Duodenal mucosa (tissue), 2 donors: ENCODE measurements at regions not wholly inside any gene's neighbourhood (a gene's known extent, or its start where the extent isn't known, plus 50 kb on each side); places are given as distances from the start of the nearest gene placed in this dataset.

Experiments
- H3K27ac ChIP-seq: one replicate; pipeline ENCODE4 v1.7.0; 2013; ENCODE audit warnings: low read depth, low read length
- H3K27me3 ChIP-seq, 2 donors: one replicate each; pipeline ENCODE4 v1.7.0; 2013; ENCODE audit warnings: low read length in 2 of 2, control low read depth in 1 of 2; ENCODE audit not compliant: insufficient read depth in 2 of 2, control insufficient read depth in 1 of 2
- H3K36me3 ChIP-seq, 2 donors: one replicate each; pipeline ENCODE4 v1.7.0; 2013; ENCODE audit warnings: low read length in 2 of 2, control low read depth in 1 of 2; ENCODE audit not compliant: insufficient read depth in 2 of 2, control insufficient read depth in 1 of 2
- H3K4me1 ChIP-seq, 2 donors: one replicate each; pipeline ENCODE4 v1.7.0; 2013; ENCODE audit warnings: low read length in 2 of 2, control low read depth in 1 of 2; ENCODE audit not compliant: insufficient read depth in 2 of 2, control insufficient read depth in 1 of 2
- H3K4me3 ChIP-seq, 2 donors: one replicate each; pipeline ENCODE4 v1.7.0; 2013; ENCODE audit warnings: low read length in 2 of 2, low read depth in 1 of 2
- H3K9ac ChIP-seq, 2 donors: one replicate each; pipeline ENCODE4 v1.7.0; 2013; ENCODE audit warnings: low read length in 2 of 2, low read depth in 1 of 2
- H3K9me3 ChIP-seq, 2 donors: one replicate each; pipeline ENCODE4 v1.7.0; 2013; ENCODE audit warnings: low read length in 2 of 2, control low read depth in 1 of 2; ENCODE audit not compliant: control insufficient read depth in 1 of 2

DNA sequence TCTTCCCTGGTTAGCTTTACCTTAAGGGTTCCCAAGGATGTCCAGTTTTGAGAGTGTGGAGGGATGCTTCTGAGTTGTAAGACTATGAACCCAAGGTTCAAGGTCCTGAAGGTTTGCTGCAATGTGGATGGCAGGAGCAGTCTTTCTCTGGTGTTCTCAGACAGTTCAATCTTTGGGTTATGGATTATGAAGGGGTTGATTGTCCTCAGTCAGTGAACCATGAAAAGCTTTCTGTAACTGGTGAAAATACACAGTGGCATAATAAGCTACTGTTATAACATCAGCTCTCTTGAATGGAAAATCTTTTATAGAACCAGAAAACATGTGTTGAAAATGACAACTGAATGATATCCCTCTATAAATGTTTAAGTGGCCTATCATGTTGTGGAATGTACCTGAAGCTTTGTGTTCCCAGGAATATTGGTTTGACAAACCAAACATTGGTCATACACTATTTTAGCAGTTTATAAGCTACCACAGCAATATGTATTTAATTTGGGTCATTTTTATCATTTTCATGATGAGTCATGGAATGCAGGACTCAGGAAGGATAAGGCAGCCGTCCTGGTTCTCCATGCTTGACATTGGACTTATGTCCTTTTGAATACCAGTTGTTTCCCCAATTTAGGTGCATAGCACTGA, 1041.8 kb upstream of the ARRDC3 start:
- peaks cover 0 to 4% of the 10 kb centered on the region in 2 donors for H3K9me3 ChIP-seq
- H3K4me1 ChIP-seq, result no peaks in the 10 kb centered on the region
- H3K27ac ChIP-seq, result no peak overlapping the region
- H3K4me3 ChIP-seq, result no peak overlapping the region
- H3K36me3 ChIP-seq, result no peaks in the 10 kb centered on the region
- no peaks in the 10 kb centered on the region for H3K27me3 ChIP-seq
- H3K9ac ChIP-seq, result no peak overlapping the region

DNA sequence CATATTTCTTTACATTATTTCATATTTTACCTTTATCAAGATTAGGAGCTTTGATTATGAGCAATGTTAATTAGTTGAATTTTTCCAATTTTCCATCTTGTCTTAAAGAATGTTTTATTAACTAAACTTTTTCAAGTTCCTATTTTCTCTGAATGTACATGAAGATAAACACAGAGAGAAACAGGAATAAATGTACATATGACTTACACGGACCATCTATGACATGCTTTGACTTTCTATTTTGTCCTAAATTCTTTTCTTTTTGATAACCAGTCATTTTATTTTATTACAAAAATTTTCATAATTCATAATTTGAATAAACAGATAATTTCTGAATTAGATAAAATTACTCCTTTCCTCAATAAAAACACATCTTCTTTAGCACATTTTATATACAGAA, 1038.8 kb upstream of the ARRDC3 start:
- H3K27me3 ChIP-seq, result no peaks in the 10 kb centered on the region
- H3K4me1 ChIP-seq, result no peaks in the 10 kb centered on the region
- H3K36me3 ChIP-seq, result no peaks in the 10 kb centered on the region
- H3K4me3 ChIP-seq, result no peak overlapping the region
- peaks cover 0 to 4% of the 10 kb centered on the region in 2 donors for H3K9me3 ChIP-seq
- no peak overlapping the region for H3K9ac ChIP-seq
- no peak overlapping the region for H3K27ac ChIP-seq

DNA sequence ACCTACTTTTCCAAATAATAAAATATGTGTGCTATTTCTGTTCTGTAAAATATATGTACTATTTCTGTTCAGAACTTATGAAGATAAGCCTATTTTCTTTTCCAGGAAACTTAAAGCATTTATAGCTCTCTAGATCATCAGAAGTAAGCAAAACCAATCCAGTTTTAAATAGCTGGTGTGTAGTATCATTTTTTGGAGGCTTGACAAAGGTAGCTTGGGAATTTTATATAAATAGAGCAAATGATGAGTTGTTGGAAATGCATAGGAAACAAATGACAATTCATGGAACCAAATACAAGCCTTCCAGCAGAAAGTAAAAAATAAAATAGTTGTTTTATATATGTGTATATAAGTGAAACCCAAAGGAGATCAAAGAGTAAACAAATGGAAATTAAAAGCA, 1038.1 kb upstream of the ARRDC3 start:
- Histone ChIP-seq H3K27ac (no peak overlapping the region), H3K9ac (no peak overlapping the region), H3K27me3 (no peaks in the 10 kb centered on the region), H3K4me3 (no peak overlapping the region), H3K36me3 (no peaks in the 10 kb centered on the region), H3K4me1 (no peaks in the 10 kb centered on the region), H3K9me3 (peaks cover 0 to 4% of the 10 kb centered on the region in 2 donors)

DNA sequence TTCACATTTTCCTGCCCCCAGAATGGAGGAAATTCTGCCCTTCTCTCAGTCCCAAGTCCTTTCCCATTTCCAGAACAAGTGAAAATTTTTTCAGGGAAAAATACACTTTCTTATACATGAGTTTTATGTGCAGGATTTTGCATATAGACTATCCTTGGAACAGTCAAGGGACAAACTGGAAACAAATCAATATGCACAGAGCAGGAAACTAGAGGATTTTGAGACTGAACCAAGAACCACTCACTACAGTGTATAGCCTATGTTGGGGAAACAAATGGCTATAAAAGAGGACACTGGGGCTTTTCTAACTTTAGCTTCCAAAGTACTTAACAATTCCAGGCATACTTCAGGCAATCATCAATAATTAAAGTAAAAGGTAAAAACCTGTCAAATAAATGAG, 1036.1 kb upstream of the ARRDC3 start:
- Histone ChIP-seq H3K27me3 (no peaks in the 10 kb centered on the region), H3K9ac (no peak overlapping the region), H3K4me1 (no peaks in the 10 kb centered on the region), H3K36me3 (no peaks in the 10 kb centered on the region), H3K9me3 (peaks cover 0 to 4% of the 10 kb centered on the region in 2 donors), H3K27ac (no peak overlapping the region), H3K4me3 (no peak overlapping the region)

DNA sequence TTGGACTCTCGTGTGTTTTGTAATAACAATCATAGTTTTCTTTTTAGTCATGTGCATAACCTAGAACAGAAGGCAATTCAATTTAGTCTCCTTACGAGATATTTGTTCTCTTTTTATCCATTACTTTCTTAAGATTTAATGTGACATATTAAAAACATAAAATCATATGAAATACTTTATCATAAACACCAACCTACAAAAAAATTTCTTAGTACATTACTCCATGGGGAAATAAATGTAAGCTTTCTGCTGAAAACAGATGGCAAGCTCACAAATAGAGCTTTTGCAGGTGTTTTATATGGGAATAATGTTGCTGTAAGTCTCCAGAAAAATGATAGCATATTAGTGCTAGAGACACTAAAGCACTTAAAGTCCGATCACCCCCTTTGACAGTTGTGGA, 1035.2 kb upstream of the ARRDC3 start:
- Histone ChIP-seq H3K27me3 (no peaks in the 10 kb centered on the region), H3K9ac (no peak overlapping the region), H3K4me3 (no peak overlapping the region), H3K36me3 (no peaks in the 10 kb centered on the region), H3K9me3 (peaks cover 0 to 4% of the 10 kb centered on the region in 2 donors), H3K4me1 (no peaks in the 10 kb centered on the region), H3K27ac (no peak overlapping the region)

DNA sequence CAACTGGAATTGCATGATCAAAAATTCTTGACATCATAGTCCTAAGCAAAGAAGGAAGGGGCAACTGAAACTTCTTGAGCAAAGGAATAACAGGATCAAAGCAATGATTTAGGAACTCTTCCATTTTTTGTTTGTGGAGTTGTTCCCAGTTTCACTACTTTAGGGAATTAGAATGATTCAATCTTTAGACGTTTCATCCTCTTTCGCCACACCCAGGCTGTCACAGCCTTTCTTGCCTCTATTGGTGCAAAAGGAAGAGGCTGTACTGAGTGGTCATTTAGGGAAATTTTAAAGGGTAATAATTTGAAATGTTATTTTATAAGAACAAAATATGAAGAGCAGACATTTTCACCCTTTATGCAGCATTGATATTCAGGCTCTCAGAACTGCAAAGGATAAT, 1026.0 kb upstream of the ARRDC3 start:
- H3K27me3 ChIP-seq, result no peaks in the 10 kb centered on the region

DNA sequence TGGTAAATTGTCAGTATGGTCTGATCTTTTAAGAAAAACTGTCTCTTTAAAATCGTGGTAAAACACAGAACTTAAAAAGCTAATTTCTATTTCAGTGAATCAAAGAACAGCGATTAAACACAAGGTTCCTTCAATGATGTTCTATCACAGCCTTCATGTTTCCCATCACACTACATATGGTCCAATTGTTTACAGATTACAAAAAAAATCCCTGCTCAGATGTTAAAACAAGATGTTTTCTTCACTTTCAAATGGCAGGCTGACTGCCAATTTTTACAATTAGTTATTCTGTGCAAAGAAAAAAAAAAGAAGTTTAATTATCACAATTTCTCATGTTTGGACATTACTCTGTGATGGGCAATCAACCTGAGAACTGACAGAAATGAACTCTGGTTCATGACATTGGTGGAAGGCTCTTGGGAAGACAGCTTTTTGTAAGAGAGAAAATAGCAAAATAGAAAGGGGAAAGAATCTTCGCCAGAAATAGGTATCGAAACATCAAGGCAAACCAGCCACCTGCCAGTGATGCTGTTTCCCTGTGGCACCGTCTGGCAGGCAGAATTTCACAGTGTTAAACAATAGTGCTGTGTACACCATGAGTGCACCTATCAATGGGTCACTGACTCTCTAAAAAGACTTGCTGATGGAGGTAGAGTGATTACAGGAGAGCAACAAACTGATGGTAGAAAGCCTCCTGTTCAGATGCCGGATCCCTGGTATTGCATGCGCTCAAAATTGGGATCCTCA, 1020.0 kb upstream of the ARRDC3 start:
- no peaks in the 10 kb centered on the region for H3K36me3 ChIP-seq
- H3K9me3 ChIP-seq, result no peaks in the 10 kb centered on the region
- no peak overlapping the region for H3K9ac ChIP-seq
- H3K4me3 ChIP-seq, result no peak overlapping the region
- no peaks in the 10 kb centered on the region for H3K27me3 ChIP-seq
- no peak overlapping the region for H3K27ac ChIP-seq
- no peaks in the 10 kb centered on the region for H3K4me1 ChIP-seq

More for the DNA sequence above, 1026.0 kb upstream of the ARRDC3 start:
- Histone ChIP-seq H3K9me3 (no peaks in the 10 kb centered on the region), H3K27ac (no peak overlapping the region), H3K9ac (no peak overlapping the region), H3K36me3 (no peaks in the 10 kb centered on the region), H3K4me3 (no peak overlapping the region), H3K4me1 (no peaks in the 10 kb centered on the region)

DNA sequence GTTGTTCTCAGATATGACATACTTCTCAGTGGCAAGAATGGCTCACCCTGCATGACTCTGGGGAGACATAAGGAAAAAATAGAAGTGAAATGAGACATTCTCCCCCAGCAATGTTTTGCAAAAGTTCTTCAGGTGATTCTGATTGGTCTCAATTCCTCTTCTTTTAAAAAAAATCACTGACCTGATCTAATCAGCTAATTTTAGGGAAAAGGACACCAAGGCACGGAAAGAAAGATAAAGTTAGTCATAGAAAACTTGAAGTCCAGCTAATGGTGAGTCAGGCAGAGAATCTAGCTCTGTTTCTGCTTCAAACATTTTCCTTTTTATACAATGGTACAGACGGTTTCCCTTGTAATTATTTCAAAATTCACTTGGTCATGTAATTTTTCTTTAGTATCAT, 1018.9 kb upstream of the ARRDC3 start:
- no peak overlapping the region for H3K9ac ChIP-seq
- no peaks in the 10 kb centered on the region for H3K4me1 ChIP-seq
- H3K27me3 ChIP-seq, result no peaks in the 10 kb centered on the region

DNA sequence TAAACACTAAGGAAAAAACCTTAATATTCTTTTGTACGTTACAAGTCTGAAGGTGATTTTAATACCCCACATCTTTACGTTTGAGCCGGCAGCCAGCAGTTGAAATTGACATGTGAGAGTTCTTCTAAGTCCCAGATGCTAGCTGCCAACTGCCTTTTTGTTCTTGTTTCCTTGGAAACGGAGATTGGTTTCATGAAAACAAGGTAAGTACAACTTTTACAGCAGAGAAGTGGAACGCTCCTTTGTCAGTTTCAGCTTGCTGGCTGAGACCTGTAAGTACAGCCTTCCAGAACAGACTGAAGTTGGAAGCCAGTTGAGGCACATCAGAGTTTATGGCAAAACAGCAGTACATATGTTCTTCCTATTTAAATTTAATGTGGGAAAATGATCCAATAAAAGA, 1018.4 kb upstream of the ARRDC3 start:
- no peak overlapping the region for H3K27ac ChIP-seq
- H3K4me1 ChIP-seq, result no peaks in the 10 kb centered on the region

More for the DNA sequence above, 1018.9 kb upstream of the ARRDC3 start:
- H3K27ac ChIP-seq, result no peak overlapping the region
- H3K9me3 ChIP-seq, result no peaks in the 10 kb centered on the region
- no peaks in the 10 kb centered on the region for H3K36me3 ChIP-seq
- H3K4me3 ChIP-seq, result no peak overlapping the region

DNA sequence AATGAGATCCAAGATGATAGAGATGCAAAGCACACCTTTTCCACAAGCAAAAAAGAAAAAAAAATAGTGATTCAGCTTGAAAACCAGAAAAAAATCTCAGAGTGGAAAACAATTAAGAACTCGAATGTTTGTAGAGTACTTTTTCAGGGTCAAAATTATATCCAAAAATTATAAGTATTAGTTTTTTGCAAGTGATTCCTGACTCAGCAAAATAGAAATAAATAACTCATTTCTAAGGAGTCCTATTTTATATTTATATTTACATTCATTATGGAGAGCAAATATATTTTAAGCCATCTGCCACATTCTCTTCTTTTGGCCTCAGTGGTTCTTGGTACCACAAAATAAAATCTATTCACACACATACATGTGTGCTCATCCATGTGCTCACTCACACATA, 1011.8 kb upstream of the ARRDC3 start:
- Histone ChIP-seq H3K9me3 (no peaks in the 10 kb centered on the region), H3K36me3 (no peaks in the 10 kb centered on the region), H3K4me1 (no peaks in the 10 kb centered on the region), H3K9ac (no peak overlapping the region), H3K27me3 (no peaks in the 10 kb centered on the region), H3K27ac (no peak overlapping the region), H3K4me3 (no peak overlapping the region)

More for the DNA sequence above, 1018.4 kb upstream of the ARRDC3 start:
- Histone ChIP-seq H3K9me3 (no peaks in the 10 kb centered on the region), H3K9ac (no peak overlapping the region), H3K27me3 (no peaks in the 10 kb centered on the region), H3K4me3 (no peak overlapping the region), H3K36me3 (no peaks in the 10 kb centered on the region)
